Neural progenitor cell (in vitro differentiated cells): ENCODE measurements at regions not wholly inside any gene's neighbourhood (a gene's known extent, or its start where the extent isn't known, plus 50 kb on each side); places are given as distances from the start of the nearest gene placed in this dataset.
"Not testable (repeated sequence)": the region's sequence is repeated elsewhere in the genome, so short reads cannot be mapped to it uniquely, and the experiment has no call there.

ENCODE experiments used
- DNase-seq: peaks from one replicate; pipeline ENCODE4 v3.0.0-alpha.2; 2016; ENCODE audit warnings: low spot score
- H2AFZ ChIP-seq: fragments of 200-600 bp; sonication (generic); replicated peaks from 2 replicates; pipeline ENCODE4 v1.6.1; 2016; ENCODE audit warnings: antibody characterized with exemption
- H3F3A ChIP-seq: fragments of 200-600 bp; sonication (generic); 2 replicates; pipeline ENCODE4 v1.6.1; 2016; ENCODE audit warnings: antibody characterized with exemption, low read depth
- H3K27ac ChIP-seq: fragments of 200-600 bp; sonication (generic); 2 replicates; pipeline ENCODE4 v1.5.1; 2016; ENCODE audit warnings: mild to moderate bottlenecking
- H3K27me3 ChIP-seq: fragments of 200-600 bp; sonication (generic); 2 replicates; pipeline ENCODE4 v1.6.1; 2016; ENCODE audit warnings: mild to moderate bottlenecking, moderate library complexity
- H3K36me3 ChIP-seq: fragments of 200-600 bp; sonication (generic); 2 replicates; pipeline ENCODE4 v1.5.1; 2016
- H3K4me1 ChIP-seq: fragments of 200-600 bp; sonication (generic); 2 replicates; pipeline ENCODE4 v1.6.1; 2016; ENCODE audit warnings: mixed run types
- H3K4me2 ChIP-seq: fragments of 200-600 bp; sonication (generic); 2 replicates; pipeline ENCODE4 v1.6.1; 2016
- H3K4me3 ChIP-seq: fragments of 200-600 bp; sonication (generic); 2 replicates; pipeline ENCODE4 v1.5.1; 2016
- H3K79me2 ChIP-seq: fragments of 200-600 bp; sonication (generic); 2 replicates; pipeline ENCODE4 v1.6.1; 2016; ENCODE audit warnings: low read depth
- H3K9ac ChIP-seq: fragments of 200-600 bp; sonication (generic); 2 replicates; pipeline ENCODE4 v1.6.1; 2016
- H3K9me3 ChIP-seq: fragments of 200-600 bp; sonication (generic); 2 replicates; pipeline ENCODE4 v1.5.1; 2016; ENCODE audit warnings: low read depth
- H4K20me1 ChIP-seq: fragments of 200-600 bp; sonication (generic); 2 replicates; pipeline ENCODE4 v1.6.1; 2016; ENCODE audit warnings: low read depth
- H3K27ac Mint-ChIP-seq: 3 replicates; pipeline ENCODE4 v1.8.0; 2021; ENCODE audit warnings: mixed read lengths
- H3K27me3 Mint-ChIP-seq: 2 replicates; pipeline ENCODE4 v1.8.0; 2022; ENCODE audit warnings: low read depth, mild to moderate bottlenecking, inconsistent platforms, moderate library complexity, mixed read lengths; ENCODE audit not compliant: insufficient read depth
- H3K36me3 Mint-ChIP-seq: 3 replicates; pipeline ENCODE4 v1.8.0; 2021; ENCODE audit warnings: mixed read lengths
- H3K4me1 Mint-ChIP-seq: 3 replicates; pipeline ENCODE4 v1.8.0; 2021; ENCODE audit warnings: mixed read lengths
- H3K4me3 Mint-ChIP-seq: 3 replicates; pipeline ENCODE4 v1.8.0; 2021; ENCODE audit warnings: mild to moderate bottlenecking, moderate library complexity, mixed read lengths
- H3K9me3 Mint-ChIP-seq: 3 replicates; pipeline ENCODE4 v1.8.0; 2020; ENCODE audit warnings: mixed read lengths
- EZH2 ChIP-seq: fragments of 200-600 bp; sonication (generic); IDR thresholded peaks from 2 replicates; pipeline ENCODE4 v1.6.1; 2017; ENCODE audit warnings: antibody characterized with exemption, mild to moderate bottlenecking, moderate library complexity
- EZH2phosphoT487 ChIP-seq: fragments of 200-600 bp; sonication (generic); IDR thresholded peaks from 2 replicates; pipeline ENCODE4 v1.6.1; 2017; ENCODE audit warnings: antibody characterized with exemption
- TF ChIP-seq, protein P1 (sequence below): fragments of 200-600 bp; sonication (generic); IDR thresholded peaks from 2 replicates; pipeline ENCODE4 v1.5.1; 2017; ENCODE audit warnings: antibody characterized with exemption, mild to moderate bottlenecking

DNA sequence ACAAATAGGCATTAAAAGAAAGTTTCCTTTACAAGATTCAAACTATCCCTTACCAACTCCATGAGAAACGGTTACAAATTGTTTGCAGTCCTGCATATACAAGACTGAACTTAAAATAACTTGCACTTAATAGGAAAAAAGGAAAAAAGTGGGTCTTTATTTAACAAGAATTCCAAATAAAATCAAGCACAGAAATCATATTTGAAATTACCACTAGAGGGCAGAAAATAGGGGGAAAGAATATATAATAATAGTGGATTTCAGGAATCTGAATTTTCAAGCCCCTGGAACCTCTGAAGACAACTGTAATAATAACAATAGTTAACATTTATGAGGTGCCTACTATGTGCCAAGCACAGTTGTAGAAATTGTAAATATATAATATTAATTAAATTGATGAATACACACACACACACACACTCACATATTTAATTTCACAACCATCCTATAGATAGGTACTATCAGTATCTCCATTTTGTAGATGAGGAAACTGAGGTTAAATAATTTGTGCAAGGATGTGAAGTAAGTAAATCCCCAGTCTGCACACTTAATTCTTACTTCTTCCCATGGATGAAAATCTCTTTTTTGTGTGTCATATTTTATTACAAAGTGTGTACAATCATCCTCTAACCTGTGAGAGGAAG, 262.6 kb downstream of the SRGAP2C start:
- H3K79me2 ChIP-seq, H3K27ac Mint-ChIP-seq, H2AFZ ChIP-seq, H3K4me3 Mint-ChIP-seq, DNase-seq, H3K4me2 ChIP-seq, H3K9ac ChIP-seq, H3K27me3 ChIP-seq, H3F3A ChIP-seq, H3K27me3 Mint-ChIP-seq, H3K36me3 ChIP-seq, H4K20me1 ChIP-seq, H3K4me3 ChIP-seq, H3K4me1 ChIP-seq, H3K4me1 Mint-ChIP-seq, H3K36me3 Mint-ChIP-seq, H3K9me3 Mint-ChIP-seq, H3K9me3 ChIP-seq, H3K27ac ChIP-seq: not testable (repeated sequence)
- TF ChIP-seq, protein P1, sequence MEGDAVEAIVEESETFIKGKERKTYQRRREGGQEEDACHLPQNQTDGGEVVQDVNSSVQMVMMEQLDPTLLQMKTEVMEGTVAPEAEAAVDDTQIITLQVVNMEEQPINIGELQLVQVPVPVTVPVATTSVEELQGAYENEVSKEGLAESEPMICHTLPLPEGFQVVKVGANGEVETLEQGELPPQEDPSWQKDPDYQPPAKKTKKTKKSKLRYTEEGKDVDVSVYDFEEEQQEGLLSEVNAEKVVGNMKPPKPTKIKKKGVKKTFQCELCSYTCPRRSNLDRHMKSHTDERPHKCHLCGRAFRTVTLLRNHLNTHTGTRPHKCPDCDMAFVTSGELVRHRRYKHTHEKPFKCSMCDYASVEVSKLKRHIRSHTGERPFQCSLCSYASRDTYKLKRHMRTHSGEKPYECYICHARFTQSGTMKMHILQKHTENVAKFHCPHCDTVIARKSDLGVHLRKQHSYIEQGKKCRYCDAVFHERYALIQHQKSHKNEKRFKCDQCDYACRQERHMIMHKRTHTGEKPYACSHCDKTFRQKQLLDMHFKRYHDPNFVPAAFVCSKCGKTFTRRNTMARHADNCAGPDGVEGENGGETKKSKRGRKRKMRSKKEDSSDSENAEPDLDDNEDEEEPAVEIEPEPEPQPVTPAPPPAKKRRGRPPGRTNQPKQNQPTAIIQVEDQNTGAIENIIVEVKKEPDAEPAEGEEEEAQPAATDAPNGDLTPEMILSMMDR, result peak; percentile 56

GRCh38 chr1:121448064-121448463, 263.3 kb downstream of the SRGAP2C start:
- not testable (repeated sequence) for H3K79me2 ChIP-seq, DNase-seq, H3K27ac ChIP-seq, H2AFZ ChIP-seq, H3K36me3 ChIP-seq, H3K27me3 ChIP-seq, H3K4me2 ChIP-seq, H3K4me1 ChIP-seq, H3K4me1 Mint-ChIP-seq, H4K20me1 ChIP-seq, H3K9ac ChIP-seq, H3K36me3 Mint-ChIP-seq, H3K27ac Mint-ChIP-seq, H3K27me3 Mint-ChIP-seq, H3F3A ChIP-seq, H3K4me3 Mint-ChIP-seq, H3K9me3 Mint-ChIP-seq, H3K9me3 ChIP-seq, H3K4me3 ChIP-seq

DNA sequence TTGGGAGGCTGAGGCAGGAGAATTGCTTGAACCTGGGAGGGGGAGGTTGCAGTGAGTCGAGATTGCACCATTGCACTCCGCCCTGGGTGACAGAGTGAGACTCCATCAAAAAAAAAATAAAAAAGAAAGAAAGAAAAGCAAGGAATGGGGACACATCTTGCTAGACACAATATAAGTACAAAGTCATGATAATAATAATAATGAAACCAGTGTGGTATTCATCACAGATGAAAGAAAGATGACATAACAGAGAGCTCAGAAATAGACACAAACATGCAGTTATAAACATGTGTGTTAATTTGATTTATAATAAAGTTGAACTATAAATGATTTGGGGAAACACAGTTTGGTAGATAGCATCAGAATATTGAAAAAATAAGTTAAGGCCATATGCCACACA, 264.1 kb downstream of the SRGAP2C start:
- H3K9me3 ChIP-seq, result no peaks in the 10 kb centered on the region
- H3K36me3 ChIP-seq, result no peaks in the 10 kb centered on the region
- no peak overlapping the region for H3K27ac Mint-ChIP-seq
- H3K4me2 ChIP-seq, result no peak overlapping the region
- H3F3A ChIP-seq, result no peaks in the 10 kb centered on the region
- no peaks in the 10 kb centered on the region for H3K79me2 ChIP-seq
- H3K4me3 Mint-ChIP-seq, result no peak overlapping the region
- no peaks in the 10 kb centered on the region for H3K9me3 Mint-ChIP-seq
- peaks cover 2% of the 10 kb centered on the region for H3K4me1 Mint-ChIP-seq
- no peaks in the 10 kb centered on the region for H4K20me1 ChIP-seq
- no peak overlapping the region for H3K27ac ChIP-seq
- TF ChIP-seq, protein P1, result no peak
- TF ChIP-seq EZH2phosphoT487, result no peak
- no peak for TF ChIP-seq EZH2
- H3K27me3 Mint-ChIP-seq, result no peaks in the 10 kb centered on the region
- no peaks in the 10 kb centered on the region for H3K4me1 ChIP-seq
- H3K36me3 Mint-ChIP-seq, result no peaks in the 10 kb centered on the region
- no peak overlapping the region for H2AFZ ChIP-seq
- H3K4me3 ChIP-seq, result no peak overlapping the region
- no peaks in the 10 kb centered on the region for H3K27me3 ChIP-seq
- no peak overlapping the region for H3K9ac ChIP-seq
- DNase-seq, result no peak

DNA sequence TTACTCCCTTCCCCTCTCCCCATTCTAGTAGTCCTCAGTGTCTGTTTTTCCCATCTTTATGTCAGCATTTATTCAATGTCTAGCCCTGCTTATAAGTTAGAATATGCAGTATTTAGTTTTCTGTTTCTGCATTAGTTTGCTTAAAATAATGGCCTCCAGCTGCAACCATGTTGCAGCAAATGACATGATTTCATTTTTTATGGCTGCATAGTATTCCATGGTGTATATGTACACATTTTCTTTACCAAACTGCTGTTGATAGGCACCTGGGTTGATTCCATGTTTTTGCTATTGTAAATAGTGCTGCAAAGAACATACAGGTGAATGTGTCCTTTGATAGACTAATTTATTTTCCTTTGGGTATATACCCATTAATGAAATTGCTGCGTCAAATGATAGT, 267.7 kb downstream of the SRGAP2C start:
- Mint-ChIP-seq H3K36me3 (no peaks in the 10 kb centered on the region), H3K27me3 (no peaks in the 10 kb centered on the region), H3K4me1 (no peaks in the 10 kb centered on the region), H3K9me3 (no peaks in the 10 kb centered on the region), H3K27ac (no peak overlapping the region), H3K4me3 (no peak overlapping the region)
- Histone ChIP-seq H4K20me1 (no peaks in the 10 kb centered on the region), H3K27me3 (no peaks in the 10 kb centered on the region), H3K4me1 (no peaks in the 10 kb centered on the region), H3K79me2 (no peaks in the 10 kb centered on the region), H3K36me3 (no peaks in the 10 kb centered on the region), H3K4me3 (no peak overlapping the region), H3K4me2 (no peak overlapping the region), H3K27ac (no peak overlapping the region), H3K9me3 (no peaks in the 10 kb centered on the region), H3F3A (no peaks in the 10 kb centered on the region), H3K9ac (no peak overlapping the region), H2AFZ (no peak overlapping the region)
- TF ChIP-seq EZH2phosphoT487, result no peak
- no peak for TF ChIP-seq EZH2
- TF ChIP-seq, protein P1, result no peak
- DNase-seq, result no peak
